ENCODE measurements at regions not wholly inside any gene's neighbourhood (a gene's known extent, or its start where the extent isn't known, plus 50 kb on each side); places are given as distances from the start of the nearest gene placed in this dataset.
A peak's percentile ranks its signal among the peaks of the same experiment; 100 is the strongest.

DNA sequence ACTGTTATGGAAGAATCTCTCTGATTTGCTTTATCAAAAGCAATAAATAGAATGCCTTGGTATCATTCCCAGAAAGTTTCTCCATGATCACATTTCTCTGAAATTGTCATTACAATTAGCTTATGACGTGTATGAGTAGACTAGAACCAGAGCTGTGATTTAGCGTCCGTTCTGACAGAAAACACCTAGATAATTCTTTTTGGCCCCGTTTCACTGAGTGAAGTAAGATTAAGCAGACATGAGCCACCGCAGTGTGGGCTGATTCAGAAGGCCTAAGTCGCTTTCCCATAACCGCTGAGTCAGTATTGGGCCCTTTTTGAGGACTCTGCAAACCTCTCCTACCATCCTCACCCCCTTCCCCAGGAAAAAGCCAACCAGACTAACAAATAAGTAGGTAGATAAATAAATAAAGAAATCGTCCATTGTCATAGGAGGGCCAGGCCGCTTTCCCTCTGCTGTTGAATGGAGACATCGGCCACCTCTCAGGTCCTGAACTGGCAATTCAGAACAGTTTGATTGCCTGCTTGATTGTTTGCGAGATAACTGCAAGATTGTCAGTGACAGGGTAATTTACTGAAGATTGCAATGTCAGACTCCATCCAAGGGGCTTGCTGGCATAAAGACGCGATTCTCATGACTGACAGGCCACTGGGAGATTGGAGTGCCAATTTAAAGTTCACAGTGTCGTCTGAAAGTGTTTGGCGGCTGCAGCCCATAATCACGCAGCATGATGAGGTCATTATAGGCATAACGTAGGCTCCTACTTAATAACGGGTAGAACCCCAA is 105.0 kb upstream of the WWC1 start:
- TF ChIP-seq, protein P1, sequence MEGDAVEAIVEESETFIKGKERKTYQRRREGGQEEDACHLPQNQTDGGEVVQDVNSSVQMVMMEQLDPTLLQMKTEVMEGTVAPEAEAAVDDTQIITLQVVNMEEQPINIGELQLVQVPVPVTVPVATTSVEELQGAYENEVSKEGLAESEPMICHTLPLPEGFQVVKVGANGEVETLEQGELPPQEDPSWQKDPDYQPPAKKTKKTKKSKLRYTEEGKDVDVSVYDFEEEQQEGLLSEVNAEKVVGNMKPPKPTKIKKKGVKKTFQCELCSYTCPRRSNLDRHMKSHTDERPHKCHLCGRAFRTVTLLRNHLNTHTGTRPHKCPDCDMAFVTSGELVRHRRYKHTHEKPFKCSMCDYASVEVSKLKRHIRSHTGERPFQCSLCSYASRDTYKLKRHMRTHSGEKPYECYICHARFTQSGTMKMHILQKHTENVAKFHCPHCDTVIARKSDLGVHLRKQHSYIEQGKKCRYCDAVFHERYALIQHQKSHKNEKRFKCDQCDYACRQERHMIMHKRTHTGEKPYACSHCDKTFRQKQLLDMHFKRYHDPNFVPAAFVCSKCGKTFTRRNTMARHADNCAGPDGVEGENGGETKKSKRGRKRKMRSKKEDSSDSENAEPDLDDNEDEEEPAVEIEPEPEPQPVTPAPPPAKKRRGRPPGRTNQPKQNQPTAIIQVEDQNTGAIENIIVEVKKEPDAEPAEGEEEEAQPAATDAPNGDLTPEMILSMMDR (IDR thresholded peaks at IDR 0.05; ENCODE audit: low read depth, low read length): no peak
- DNase-seq (ENCODE audit: low read depth in 1 of 2, low spot score in 1 of 2): peak in 1 of 2 donors; percentile 24

DNA sequence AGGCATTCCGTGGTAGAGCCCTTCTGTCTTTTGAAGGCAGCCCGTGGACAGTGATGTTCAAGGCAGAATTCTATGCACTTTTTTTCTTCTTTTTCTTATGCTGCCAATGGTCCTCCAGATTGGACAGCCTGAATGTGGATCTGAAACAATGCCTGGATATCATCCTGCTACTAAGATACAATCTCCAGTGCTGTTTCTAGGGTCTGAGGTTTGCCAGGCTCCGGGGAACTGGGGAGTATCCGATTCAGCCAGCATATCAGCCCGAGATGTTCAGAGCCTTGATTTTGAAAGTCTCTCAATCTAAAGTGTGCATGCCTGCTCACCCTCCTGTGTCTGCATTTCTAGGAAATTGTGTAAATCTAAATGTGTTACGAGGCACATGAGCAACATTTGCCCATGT is 103.8 kb upstream of the WWC1 start:
- TF ChIP-seq, protein P1 (IDR thresholded peaks at IDR 0.05; ENCODE audit: low read depth, low read length): no peak
- peaks cover 40% of the 10 kb centered on the region for H3K4me1 ChIP-seq (ENCODE audit: low read depth)

More for the DNA sequence above, 105.0 kb upstream of the WWC1 start:
- Histone ChIP-seq H3K27me3 (no peaks in the 10 kb centered on the region), H3K9me3 (ENCODE audit: low read depth) (no peaks in the 10 kb centered on the region), H3K27ac (peak overlapping the region; percentile 55), H3K4me1 (ENCODE audit: low read depth) (peaks cover 31% of the 10 kb centered on the region), H3K4me3 (no peak overlapping the region), H3K36me3 (no peaks in the 10 kb centered on the region)

DNA sequence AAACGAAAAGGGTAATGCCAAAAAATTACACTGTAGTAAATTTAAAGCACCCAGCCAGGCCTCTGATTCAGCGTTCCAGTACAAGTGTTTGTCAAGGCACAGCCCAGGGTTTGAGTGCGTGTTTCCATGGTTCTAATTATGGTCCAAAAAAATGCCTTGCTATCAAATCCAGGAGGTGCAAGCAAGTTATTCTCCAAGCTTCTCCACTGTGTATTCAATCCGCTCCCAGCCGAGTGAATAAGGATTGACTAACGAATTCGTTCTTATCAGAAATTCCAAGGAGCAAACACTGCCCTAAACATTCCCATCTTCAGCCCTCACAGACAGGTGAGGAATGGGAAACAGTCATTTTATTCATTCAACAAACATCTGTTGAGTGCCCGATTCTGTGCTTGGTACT is 103.3 kb upstream of the WWC1 start:
- no peak overlapping the region for H3K4me3 ChIP-seq
- H3K4me1 ChIP-seq (ENCODE audit: low read depth): peaks cover 41% of the 10 kb centered on the region
- DNase-seq (ENCODE audit: low read depth in 1 of 2, low spot score in 1 of 2): no peak
- peak overlapping the region; percentile 55 for H3K27ac ChIP-seq
- H3K36me3 ChIP-seq: no peaks in the 10 kb centered on the region
- TF ChIP-seq, protein P1 (IDR thresholded peaks at IDR 0.05; ENCODE audit: low read depth, low read length): no peak
- no peaks in the 10 kb centered on the region for H3K9me3 ChIP-seq (ENCODE audit: low read depth)
- no peaks in the 10 kb centered on the region for H3K27me3 ChIP-seq

More for the DNA sequence above, 103.8 kb upstream of the WWC1 start:
- Histone ChIP-seq H3K27ac (peak overlapping the region; percentile 55), H3K4me3 (no peak overlapping the region), H3K9me3 (ENCODE audit: low read depth) (no peaks in the 10 kb centered on the region), H3K36me3 (no peaks in the 10 kb centered on the region), H3K27me3 (no peaks in the 10 kb centered on the region)
- peak in 1 of 2 donors; percentile 55 for DNase-seq (ENCODE audit: low read depth in 1 of 2, low spot score in 1 of 2)

DNA sequence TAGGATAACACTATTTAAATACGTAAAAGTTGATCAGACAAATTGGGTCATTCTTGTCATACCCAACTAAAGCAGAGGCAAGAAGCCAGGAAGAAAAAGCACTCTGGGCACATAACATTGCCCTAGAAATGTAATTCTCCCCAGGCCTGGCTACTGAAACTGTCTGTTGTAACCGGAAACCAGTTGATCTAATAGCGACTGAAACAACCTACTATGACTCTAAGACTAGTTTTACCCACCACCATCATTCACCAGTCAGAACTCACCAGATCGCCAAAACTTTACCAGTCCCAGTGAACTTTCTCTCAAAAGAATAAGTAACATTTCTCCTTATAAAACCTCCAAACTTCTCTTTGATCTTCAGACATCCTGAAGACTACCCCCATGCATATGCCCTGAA is 99.3 kb upstream of the WWC1 start:
- no peak for DNase-seq (ENCODE audit: low read depth in 1 of 2, low spot score in 1 of 2)
- Histone ChIP-seq H3K36me3 (no peaks in the 10 kb centered on the region), H3K4me1 (ENCODE audit: low read depth) (peaks cover 36% of the 10 kb centered on the region), H3K27me3 (no peaks in the 10 kb centered on the region), H3K27ac (no peak overlapping the region), H3K4me3 (no peak overlapping the region), H3K9me3 (ENCODE audit: low read depth) (no peaks in the 10 kb centered on the region)
- TF ChIP-seq, protein P1 (IDR thresholded peaks at IDR 0.05; ENCODE audit: low read depth, low read length): no peak

DNA sequence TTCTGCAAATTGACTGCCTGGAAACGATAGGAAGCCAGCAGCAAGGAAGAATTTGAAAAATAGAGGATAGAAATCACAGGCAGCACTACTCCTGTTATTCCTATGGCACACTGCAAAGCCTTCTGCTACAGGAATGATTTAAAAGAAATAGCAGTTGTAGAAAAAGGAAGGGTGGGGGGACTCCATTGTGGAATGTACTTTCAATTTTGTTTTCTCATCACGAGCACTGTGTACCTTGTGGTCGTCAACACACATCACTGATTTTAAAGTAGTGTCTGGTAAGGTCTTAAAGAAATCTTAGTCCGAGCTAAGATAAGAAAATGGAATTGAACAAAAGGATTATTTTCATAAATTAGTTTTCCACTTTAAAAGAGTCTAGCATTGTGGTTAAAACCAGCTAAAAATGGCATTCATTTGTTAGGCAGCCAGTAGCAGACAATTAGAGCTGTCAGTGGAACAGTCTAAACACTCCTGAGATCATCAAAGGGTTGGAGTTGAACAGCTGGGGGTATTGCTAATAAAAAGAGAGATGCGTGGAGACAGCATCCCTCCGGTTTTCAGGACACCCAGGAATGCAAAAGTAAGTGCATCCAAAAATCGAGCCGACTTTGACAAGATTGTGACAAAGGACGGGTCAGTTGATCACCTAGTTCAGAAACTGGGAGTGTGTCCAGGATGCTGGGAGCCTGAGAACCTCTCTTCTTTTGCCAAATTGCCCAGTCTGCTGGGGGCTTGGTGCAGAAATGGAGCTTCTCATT is 97.8 kb upstream of the WWC1 start:
- no peak overlapping the region for H3K27ac ChIP-seq
- DNase-seq (ENCODE audit: low read depth in 1 of 2, low spot score in 1 of 2): no peak
- H3K9me3 ChIP-seq (ENCODE audit: low read depth): no peaks in the 10 kb centered on the region
- H3K27me3 ChIP-seq: no peaks in the 10 kb centered on the region
- no peaks in the 10 kb centered on the region for H3K36me3 ChIP-seq
- TF ChIP-seq, protein P1 (IDR thresholded peaks at IDR 0.05; ENCODE audit: low read depth, low read length): no peak
- no peak overlapping the region for H3K4me3 ChIP-seq
- H3K4me1 ChIP-seq (ENCODE audit: low read depth): peaks cover 24% of the 10 kb centered on the region

All from cardiac muscle cell (in vitro differentiated cells and primary cell).